ENCODE measurements at regions not wholly inside any gene's neighbourhood (a gene's known extent, or its start where the extent isn't known, plus 50 kb on each side); places are given as distances from the start of the nearest gene placed in this dataset.

DNA sequence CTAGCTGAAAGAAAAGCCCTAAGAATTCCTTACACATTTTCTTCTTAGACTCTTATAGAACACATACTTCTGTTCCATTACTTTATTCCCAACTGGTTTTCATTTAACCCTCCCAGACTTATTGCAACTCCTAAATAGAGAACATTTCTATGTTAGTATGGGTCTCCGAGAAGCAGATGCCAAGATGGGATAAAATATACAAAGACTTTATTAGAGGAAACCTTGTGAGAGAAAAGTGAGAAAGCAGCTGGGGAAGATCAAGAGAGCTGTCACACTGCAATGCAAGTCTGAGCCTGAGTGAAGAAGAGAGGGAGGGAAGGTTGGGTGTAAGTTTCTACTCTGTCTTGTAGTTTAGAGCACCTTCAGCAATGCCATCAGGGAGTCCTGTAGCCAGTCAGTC lies 979.3 kb downstream of the IGSF11 start:
- no peak overlapping the region for H3K4me3 ChIP-seq (ENCODE audit: low read depth, low read length)
- TF ChIP-seq, protein P1, sequence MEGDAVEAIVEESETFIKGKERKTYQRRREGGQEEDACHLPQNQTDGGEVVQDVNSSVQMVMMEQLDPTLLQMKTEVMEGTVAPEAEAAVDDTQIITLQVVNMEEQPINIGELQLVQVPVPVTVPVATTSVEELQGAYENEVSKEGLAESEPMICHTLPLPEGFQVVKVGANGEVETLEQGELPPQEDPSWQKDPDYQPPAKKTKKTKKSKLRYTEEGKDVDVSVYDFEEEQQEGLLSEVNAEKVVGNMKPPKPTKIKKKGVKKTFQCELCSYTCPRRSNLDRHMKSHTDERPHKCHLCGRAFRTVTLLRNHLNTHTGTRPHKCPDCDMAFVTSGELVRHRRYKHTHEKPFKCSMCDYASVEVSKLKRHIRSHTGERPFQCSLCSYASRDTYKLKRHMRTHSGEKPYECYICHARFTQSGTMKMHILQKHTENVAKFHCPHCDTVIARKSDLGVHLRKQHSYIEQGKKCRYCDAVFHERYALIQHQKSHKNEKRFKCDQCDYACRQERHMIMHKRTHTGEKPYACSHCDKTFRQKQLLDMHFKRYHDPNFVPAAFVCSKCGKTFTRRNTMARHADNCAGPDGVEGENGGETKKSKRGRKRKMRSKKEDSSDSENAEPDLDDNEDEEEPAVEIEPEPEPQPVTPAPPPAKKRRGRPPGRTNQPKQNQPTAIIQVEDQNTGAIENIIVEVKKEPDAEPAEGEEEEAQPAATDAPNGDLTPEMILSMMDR (conservative IDR thresholded peaks at IDR 0.05; ENCODE audit: low read depth, low read length) = no peak
- DNase-seq (ENCODE audit: low read depth) = no peak

DNA sequence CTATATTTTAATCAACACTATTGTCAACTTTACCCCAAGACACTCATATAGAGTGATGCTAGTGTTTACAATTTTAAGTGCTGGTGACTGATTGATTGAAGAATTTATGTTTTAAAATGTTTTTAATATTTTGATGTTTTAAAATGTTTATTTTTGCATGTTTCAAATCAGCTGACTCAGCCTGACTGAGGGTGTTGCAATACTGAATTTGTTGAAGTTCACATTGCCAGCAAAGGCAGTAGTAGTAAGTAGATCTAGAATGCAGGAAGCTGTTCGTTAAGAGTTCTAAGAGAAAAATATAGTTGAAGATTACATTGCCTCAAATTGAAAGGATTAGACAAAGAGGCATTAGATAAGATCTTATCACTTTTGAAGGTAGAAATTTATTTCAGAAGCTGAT lies 977.6 kb downstream of the IGSF11 start:
- DNase-seq (ENCODE audit: low read depth) = no peak
- TF ChIP-seq, protein P1 (conservative IDR thresholded peaks at IDR 0.05; ENCODE audit: low read depth, low read length) = no peak
- no peak overlapping the region for H3K4me3 ChIP-seq (ENCODE audit: low read depth, low read length)

DNA sequence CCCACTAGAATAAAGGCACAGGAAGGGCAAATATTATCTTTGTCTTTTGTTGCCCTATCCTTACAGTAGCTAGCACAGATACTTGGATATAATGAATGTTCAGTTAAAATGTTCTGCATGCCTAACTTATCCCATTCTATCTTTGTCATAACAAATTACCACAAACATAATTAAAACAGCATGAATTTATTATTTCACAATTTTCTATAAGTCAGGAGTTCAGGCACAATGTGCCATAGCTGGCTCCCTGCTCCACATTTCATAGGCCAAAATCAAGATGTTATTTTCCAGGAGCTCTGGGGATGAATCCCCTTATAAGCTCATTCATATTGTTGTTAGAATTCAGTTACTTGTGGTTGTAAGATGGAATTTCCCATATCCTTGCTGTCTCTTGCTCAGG lies 975.5 kb downstream of the IGSF11 start:
- TF ChIP-seq, protein P1 (conservative IDR thresholded peaks at IDR 0.05; ENCODE audit: low read depth, low read length) = no peak
- DNase-seq (ENCODE audit: low read depth) = no peak
- no peak overlapping the region for H3K4me3 ChIP-seq (ENCODE audit: low read depth, low read length)

DNA sequence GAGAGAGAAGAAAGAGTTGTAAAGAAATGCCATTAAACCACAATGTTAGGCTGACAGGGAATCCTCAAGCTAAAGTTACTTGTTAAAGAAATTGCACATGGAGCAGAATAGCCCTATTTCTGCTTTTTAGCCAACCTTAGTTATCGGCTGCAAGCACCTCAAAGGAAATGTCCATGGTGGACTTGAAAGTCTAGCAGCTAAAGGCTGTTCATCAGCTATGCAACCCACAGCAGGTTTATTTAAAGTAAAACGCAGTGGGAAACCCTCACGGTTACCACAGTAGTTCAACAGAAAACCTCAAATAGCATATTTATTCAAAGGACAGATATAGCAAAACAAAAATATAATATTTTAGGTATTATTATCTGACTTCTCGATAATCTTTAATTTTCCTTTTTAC lies 967.2 kb downstream of the IGSF11 start:
- H3K4me3 ChIP-seq (ENCODE audit: low read depth, low read length) = no peak overlapping the region
- DNase-seq (ENCODE audit: low read depth) = no peak
- TF ChIP-seq, protein P1 (conservative IDR thresholded peaks at IDR 0.05; ENCODE audit: low read depth, low read length) = no peak

DNA sequence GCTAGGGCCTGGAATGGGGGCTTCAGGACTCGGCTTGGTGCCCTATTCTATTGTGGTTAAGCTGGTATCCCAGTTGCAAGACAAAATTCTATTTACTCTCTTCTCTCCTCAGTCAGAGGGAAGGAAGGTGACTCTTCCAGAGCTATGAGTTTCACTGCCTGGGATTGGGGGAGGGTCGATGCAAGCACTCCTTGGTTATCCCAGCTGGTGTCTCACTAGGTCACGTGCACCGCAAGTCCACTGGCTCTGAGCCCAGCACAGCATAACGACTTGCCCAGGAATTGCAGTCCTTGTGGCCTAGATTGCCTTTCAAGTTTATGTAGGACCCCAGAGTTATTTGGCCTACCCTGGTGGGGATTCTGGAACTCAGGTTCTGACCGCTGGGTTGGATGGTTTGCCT lies 958.8 kb downstream of the IGSF11 start:
- DNase-seq (ENCODE audit: low read depth) = no peak
- H3K4me3 ChIP-seq (ENCODE audit: low read depth, low read length) = no peak overlapping the region
- TF ChIP-seq, protein P1 (conservative IDR thresholded peaks at IDR 0.05; ENCODE audit: low read depth, low read length) = no peak

DNA sequence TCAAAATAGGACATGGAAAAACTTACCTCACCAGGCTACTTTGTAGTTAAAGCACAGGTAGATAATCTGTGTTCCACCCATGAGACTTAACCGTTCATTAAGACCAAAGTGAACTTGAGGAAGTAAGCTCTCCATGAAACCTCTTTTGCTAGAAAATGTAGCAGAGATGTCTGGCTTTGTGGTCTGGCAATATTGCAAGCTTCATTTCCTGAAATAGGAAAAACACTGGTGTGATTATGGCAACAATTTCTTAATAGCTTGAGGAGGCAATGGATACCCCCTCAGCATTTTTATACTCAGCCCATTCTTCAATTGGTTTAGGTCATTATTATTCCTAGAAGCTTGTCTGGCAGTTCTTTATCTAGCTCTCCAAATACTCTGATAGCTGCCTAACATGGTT lies 957.3 kb downstream of the IGSF11 start:
- TF ChIP-seq, protein P1 (conservative IDR thresholded peaks at IDR 0.05; ENCODE audit: low read depth, low read length) = no peak
- H3K4me3 ChIP-seq (ENCODE audit: low read depth, low read length) = no peak overlapping the region
- DNase-seq (ENCODE audit: low read depth) = no peak

DNA sequence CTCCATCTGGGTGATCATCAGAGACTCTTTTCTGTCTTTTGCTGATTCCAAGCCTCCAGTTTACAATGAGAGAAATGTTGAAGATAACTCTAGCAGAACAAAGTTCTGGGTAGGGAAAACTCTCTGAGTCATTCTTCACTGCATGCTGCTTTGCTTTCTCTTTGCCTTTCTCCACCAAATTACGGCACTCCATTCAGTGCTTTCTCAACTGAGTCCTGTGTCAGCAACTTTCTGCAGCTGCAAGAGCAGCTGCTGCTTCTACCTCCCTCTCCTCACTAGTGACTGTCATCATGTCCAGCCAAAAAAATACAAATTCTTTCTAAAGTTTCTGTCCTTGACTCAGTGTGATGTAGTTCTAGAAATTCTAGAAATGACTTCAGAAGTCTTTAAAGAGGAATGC lies 953.8 kb downstream of the IGSF11 start:
- DNase-seq (ENCODE audit: low read depth) = no peak
- H3K4me3 ChIP-seq (ENCODE audit: low read depth, low read length) = no peak overlapping the region
- TF ChIP-seq, protein P1 (conservative IDR thresholded peaks at IDR 0.05; ENCODE audit: low read depth, low read length) = no peak

Measured in choroid plexus epithelial cell (primary cell).